GM12878 (cell line): ENCODE measurements at regions not wholly inside any gene's neighbourhood (a gene's known extent, or its start where the extent isn't known, plus 50 kb on each side); places are given as distances from the start of the nearest gene placed in this dataset.

Experiments used
- ATAC-seq: fragments of 200-7000 bp; cut with Tn5 transposase; 3 replicates; pipeline ENCODE4 v1.9.1; 2020; ENCODE audit warnings: mild to moderate bottlenecking, moderate library complexity
- BruUV-seq: library from RNA; stranded (reverse); fragments of 400-500 nt; replicated peaks from 2 replicates; lab custom pipeline; 2021; lab: Mats Ljungman, UMichigan
- CTCF ChIA-PET: fragments of 300-600 bp; sonication (Branson Sonifier 250); formaldehyde crosslinking; extraction: SDS; loops from one replicate; lab custom pipeline; 2021; ENCODE audit warnings: inconsistent platforms; lab: Yijun Ruan, JAX
- POLR2A ChIA-PET: fragments of 350-600 bp; formaldehyde crosslinking; extraction: SDS; loops from one replicate; lab custom pipeline; 2021; ENCODE audit warnings: inconsistent platforms; lab: Charles Lee
- RAD21 ChIA-PET: fragments of 300-600 bp; sonication (Branson Sonifier 250); formaldehyde crosslinking; loops from one replicate; lab custom pipeline; 2023; ENCODE audit warnings: antibody characterized with exemption; ENCODE audit not compliant: unreplicated experiment; lab: Charles Lee
- SMC1A ChIA-PET: fragments of 300-600 bp; sonication (Branson Sonifier 250); formaldehyde crosslinking; loops from one replicate; lab custom pipeline; 2023; ENCODE audit not compliant: unreplicated experiment, uncharacterized antibody; lab: Charles Lee
- DNase-seq: peaks from one replicate; pipeline ENCODE4 v3.0.0-alpha.2; 2011; ENCODE audit warnings: low read depth, low spot score
- FAIRE-seq: peaks from 3 replicates; lab custom pipeline; 2011; peaks lifted over from hg19 to GRCh38; lab: Jason Lieb, UNC
- H2AFZ ChIP-seq: 2 replicates; pipeline ENCODE4 v1.6.0; 2011; ENCODE audit warnings: low read depth, low read length, control low read depth; ENCODE audit not compliant: control insufficient read depth
- H3K27ac ChIP-seq: 2 replicates; pipeline ENCODE4 v1.5.1; 2011; ENCODE audit warnings: control low read depth; ENCODE audit not compliant: control insufficient read depth, insufficient read depth
- H3K27me3 ChIP-seq, 2 experiments: replicated peaks in 1 of 2; 2 replicates each; pipeline versions ENCODE4 v1.6.0 to v1.6.1; 2011; ENCODE audit warnings: low read length in 1 of 2; ENCODE audit not compliant: control insufficient read depth in 2 of 2, insufficient read depth in 2 of 2
- H3K36me3 ChIP-seq, 2 experiments: 2 replicates each; pipeline ENCODE4 v1.5.1; 2011; ENCODE audit warnings: low read length in 1 of 2; ENCODE audit not compliant: control insufficient read depth in 2 of 2, insufficient read depth in 2 of 2
- H3K4me1 ChIP-seq: 2 replicates; pipeline ENCODE4 v1.6.1; 2011; ENCODE audit warnings: mild to moderate bottlenecking, low read length, moderate library complexity, mixed read lengths; ENCODE audit not compliant: control insufficient read depth, insufficient read depth
- H3K4me2 ChIP-seq: 2 replicates; pipeline ENCODE4 v1.6.0; 2011; ENCODE audit warnings: control low read depth; ENCODE audit not compliant: control insufficient read depth, insufficient read depth
- H3K4me3 ChIP-seq: fragments of 200-600 bp; sonication (generic); 2 replicates; pipeline ENCODE4 v1.5.1; 2016
- H3K79me2 ChIP-seq: 2 replicates; pipeline ENCODE4 v1.6.0; 2011; ENCODE audit warnings: low read length; ENCODE audit not compliant: control insufficient read depth, insufficient read depth
- H3K9ac ChIP-seq: 2 replicates; pipeline ENCODE4 v1.8.0; 2011; ENCODE audit warnings: low read length, control low read depth, mixed read lengths; ENCODE audit not compliant: control insufficient read depth, insufficient read depth
- H3K9me3 ChIP-seq: replicated peaks from 3 replicates; pipeline ENCODE4 v1.5.1; 2011; ENCODE audit warnings: mild to moderate bottlenecking, low read length; ENCODE audit not compliant: control insufficient read depth, insufficient read depth
- H4K20me1 ChIP-seq: 2 replicates; pipeline ENCODE4 v1.6.0; 2011; ENCODE audit not compliant: control insufficient read depth, insufficient read depth
- ATF7 ChIP-seq: fragments of 450-650 bp; IDR thresholded peaks from 2 replicates; pipeline ENCODE4 v1.6.1; 2016; ENCODE audit warnings: low read depth, mild to moderate bottlenecking
- BMI1 ChIP-seq: fragments of 450-650 bp; IDR thresholded peaks from 2 replicates; pipeline ENCODE4 v1.6.1; 2016; ENCODE audit warnings: mild to moderate bottlenecking, moderate library complexity, borderline replicate concordance
- CBFB ChIP-seq: IDR thresholded peaks from 2 replicates; pipeline ENCODE4 v1.6.1; 2016; ENCODE audit warnings: antibody characterized with exemption, low read depth
- HSF1 ChIP-seq: fragments of 150-350 bp; IDR thresholded peaks from 2 replicates; pipeline ENCODE4 v1.6.1; 2014; ENCODE audit warnings: mild to moderate bottlenecking, low read depth, low read length
- KAT2A ChIP-seq: conservative IDR thresholded peaks from 2 replicates; pipeline ENCODE4 v1.6.1; 2011; ENCODE audit warnings: low read depth, low read length; ENCODE audit not compliant: control insufficient read depth
- KDM1A ChIP-seq: fragments of 200-600 bp; sonication (generic); IDR thresholded peaks from 2 replicates; pipeline ENCODE4 v1.6.1; 2016; ENCODE audit warnings: borderline replicate concordance
- NR2C2 ChIP-seq: IDR thresholded peaks from 2 replicates; pipeline ENCODE4 v1.6.1; 2011; ENCODE audit warnings: borderline replicate concordance, low read depth; ENCODE audit not compliant: control insufficient read depth, insufficient read length
- PAX8 ChIP-seq: fragments of 450-650 bp; IDR thresholded peaks from 2 replicates; pipeline ENCODE4 v1.6.1; 2017; ENCODE audit warnings: mild to moderate bottlenecking, moderate library complexity
- POU2F2 ChIP-seq: IDR thresholded peaks from 3 replicates; pipeline ENCODE4 v1.6.1; 2011; ENCODE audit warnings: low read depth, mild to moderate bottlenecking, low read length, borderline replicate concordance
- RBBP5 ChIP-seq: fragments of 200-600 bp; sonication (generic); conservative IDR thresholded peaks from 2 replicates; pipeline ENCODE4 v1.6.1; 2016
- RFX5 ChIP-seq: IDR thresholded peaks from 2 replicates; pipeline ENCODE4 v1.6.1; 2011; ENCODE audit warnings: low read depth, low read length, improper control_type of control experiment
- SKIL ChIP-seq: fragments of 450-650 bp; IDR thresholded peaks from 2 replicates; pipeline ENCODE4 v1.6.1; 2017; ENCODE audit warnings: mild to moderate bottlenecking, low read depth, inconsistent platforms; ENCODE audit not compliant: poor library complexity, severe bottlenecking
- SMAD1 ChIP-seq: fragments of 450-650 bp; IDR thresholded peaks from 2 replicates; pipeline ENCODE4 v1.6.1; 2018; ENCODE audit warnings: mild to moderate bottlenecking, low read depth; ENCODE audit not compliant: partially characterized antibody
- SRF ChIP-seq, 2 experiments: IDR thresholded peaks; 2 replicates each; pipeline ENCODE4 v1.6.1; 2011; ENCODE audit warnings: low read depth in 2 of 2, low read length in 2 of 2, mild to moderate bottlenecking in 1 of 2, moderate library complexity in 1 of 2
- YBX1 ChIP-seq: fragments of 450-650 bp; IDR thresholded peaks from 2 replicates; pipeline ENCODE4 v1.6.1; 2016; ENCODE audit warnings: antibody characterized with exemption
- ZBTB40 ChIP-seq: fragments of 450-650 bp; IDR thresholded peaks from 2 replicates; pipeline ENCODE4 v1.6.1; 2016; ENCODE audit warnings: mild to moderate bottlenecking, moderate library complexity, borderline replicate concordance
- WGBS: methylation state at CpG from one replicate; pipeline ENCODE4 v1.1.6; 2016; ENCODE audit warnings: low lambda C conversion rate; ENCODE audit not compliant: insufficient replicate concordance, insufficient coverage; ENCODE audit errors: missing lambda C conversion rate; 5-methylcytosine and 5-hydroxymethylcytosine counted together
- in situ Hi-C: fragments of 300-500 bp; cut with MboI; formaldehyde crosslinking; loops from 9 replicates; pipeline ENCODE4 v1.14.3; 2018; ENCODE audit warnings: mixed read lengths
- intact Hi-C: fragments of 100-400 bp; cut with micrococcal nuclease; formaldehyde crosslinking; loops from one replicate; pipeline ENCODE4 v1.14.2; 2022; ENCODE audit not compliant: unreplicated experiment

- TF ChIP-seq SKIL, result no peak
- TF ChIP-seq SRF (IDR thresholded peaks at IDR 0.05; ENCODE audit: low read depth in 2 of 2, low read length in 2 of 2), result no peak
- TF ChIP-seq KDM1A, result no peak
- TF ChIP-seq ZBTB40, result no peak
Observed at GRCh38 chr4:3358656-3359055, 65.8 kb downstream of the RGS12 start (continued).

- no peak overlapping the region for H3K27ac ChIP-seq
- TF ChIP-seq POU2F2, result no peak
- no peak for TF ChIP-seq RBBP5
- no peak for TF ChIP-seq HSF1
- TF ChIP-seq KAT2A, result no peak
- no peak for TF ChIP-seq SMAD1
- no peak for TF ChIP-seq YBX1
- no peak for TF ChIP-seq NR2C2
- TF ChIP-seq ATF7, result no peak
- no peak for TF ChIP-seq RFX5
- no peak for TF ChIP-seq CBFB
- TF ChIP-seq PAX8, result no peak
- TF ChIP-seq BMI1, result no peak
Observed at GRCh38 chr4:3360777-3361176, 68.0 kb downstream of the RGS12 start.

More at GRCh38 chr4:3360777-3361176, 68.0 kb downstream of the RGS12 start:
- Histone ChIP-seq H2AFZ (no peak overlapping the region), H3K36me3 (no peaks in the 10 kb centered on the region), H3K4me2 (no peak overlapping the region), H3K9me3 (peaks cover 2% of the 10 kb centered on the region; the same call in 2 of the 3 replicates), H3K4me1 (no peaks in the 10 kb centered on the region), H3K4me3 (no peak overlapping the region), H4K20me1 (no peaks in the 10 kb centered on the region), H3K27me3 (no peaks in the 10 kb centered on the region), H3K79me2 (no peaks in the 10 kb centered on the region), H3K9ac (no peak overlapping the region)
- in situ Hi-C loops (no loop called here), intact Hi-C loops (no loop called here)
- ATAC-seq (no peak), DNase-seq (no peak), FAIRE-seq (no peak)
- CTCF ChIA-PET, result interaction anchor here (0.6 kb wide), 1 partner anchor 271 kb away, joined by 3 read pairs; no protein-coding TSS in a partner anchor
- no TSS peak for BruUV-seq
- SMC1A ChIA-PET, result no interaction called here
- RAD21 ChIA-PET, result no interaction called here
- 76% methylated on average over 8 of the region's 8 CpGs for WGBS
- POLR2A ChIA-PET, result no interaction called here
